HFFc6 (cell line): ENCODE measurements at regions not wholly inside any gene's neighbourhood (a gene's known extent, or its start where the extent isn't known, plus 50 kb on each side); places are given as distances from the start of the nearest gene placed in this dataset.
A peak's percentile ranks its signal among the peaks of the same experiment; 100 is the strongest.

ENCODE experiments used
- DNase-seq: peaks from one replicate; pipeline ENCODE4 v3.0.0-alpha.2; 2018
- H3K27ac Mint-ChIP-seq: 2 replicates; pipeline ENCODE4 v1.8.0; 2020; ENCODE audit warnings: mild to moderate bottlenecking, mixed read lengths
- H3K27me3 Mint-ChIP-seq: 2 replicates; pipeline ENCODE4 v1.8.0; 2021; ENCODE audit warnings: mild to moderate bottlenecking, moderate library complexity, mixed read lengths; ENCODE audit not compliant: insufficient read depth
- H3K36me3 Mint-ChIP-seq: 2 replicates; pipeline ENCODE4 v1.8.0; 2021; ENCODE audit warnings: low read depth, mixed read lengths
- H3K4me1 Mint-ChIP-seq: 2 replicates; pipeline ENCODE4 v1.8.0; 2020; ENCODE audit warnings: low read depth, mixed read lengths
- H3K4me3 Mint-ChIP-seq: 2 replicates; pipeline ENCODE4 v1.8.0; 2020; ENCODE audit warnings: mild to moderate bottlenecking, moderate library complexity, mixed read lengths
- H3K9me3 Mint-ChIP-seq: 2 replicates; pipeline ENCODE4 v1.8.0; 2020; ENCODE audit warnings: mild to moderate bottlenecking, mixed read lengths
- CTCF ChIP-seq: fragments of 200-600 bp; sonication (generic); IDR thresholded peaks from 2 replicates; pipeline ENCODE4 v1.5.0; 2021; ENCODE audit warnings: antibody characterized with exemption, mild to moderate bottlenecking

GRCh38 chr9:107713470-107713869 lies 223.9 kb upstream of the KLF4 start:
- TF ChIP-seq CTCF, result no peak
- no peaks in the 10 kb centered on the region for H3K9me3 Mint-ChIP-seq
- H3K27ac Mint-ChIP-seq, result no peak overlapping the region
- peaks cover 21% of the 10 kb centered on the region for H3K27me3 Mint-ChIP-seq
- no peaks in the 10 kb centered on the region for H3K36me3 Mint-ChIP-seq
- H3K4me1 Mint-ChIP-seq, result peaks cover 21% of the 10 kb centered on the region
- no peak for DNase-seq
- H3K4me3 Mint-ChIP-seq, result no peak overlapping the region

- no peaks in the 10 kb centered on the region for H3K9me3 Mint-ChIP-seq
- peaks cover 19% of the 10 kb centered on the region for H3K27me3 Mint-ChIP-seq
- peak; percentile 25; the same call in 1 of the 2 replicates for TF ChIP-seq CTCF
- H3K4me3 Mint-ChIP-seq, result no peak overlapping the region
- DNase-seq, result peak; percentile 37
- peaks cover 31% of the 10 kb centered on the region for H3K4me1 Mint-ChIP-seq
- H3K36me3 Mint-ChIP-seq, result no peaks in the 10 kb centered on the region
- no peak overlapping the region for H3K27ac Mint-ChIP-seq
These were observed 222.8 kb upstream of the KLF4 start for GRCh38 chr9:107712390-107712789.

- no peaks in the 10 kb centered on the region for H3K36me3 Mint-ChIP-seq
- H3K4me1 Mint-ChIP-seq, result peaks cover 38% of the 10 kb centered on the region
- no peaks in the 10 kb centered on the region for H3K9me3 Mint-ChIP-seq
- H3K27me3 Mint-ChIP-seq, result peaks cover 17% of the 10 kb centered on the region
- TF ChIP-seq CTCF, result no peak
- peak; percentile 74 for DNase-seq
- H3K27ac Mint-ChIP-seq, result no peak overlapping the region
- H3K4me3 Mint-ChIP-seq, result no peak overlapping the region
These were observed 222.0 kb upstream of the KLF4 start for GRCh38 chr9:107711542-107711941.

GRCh38 chr9:107710953-107711352 lies 221.4 kb upstream of the KLF4 start:
- TF ChIP-seq CTCF, result no peak
- Mint-ChIP-seq H3K27ac (no peak overlapping the region), H3K36me3 (no peaks in the 10 kb centered on the region), H3K4me3 (no peak overlapping the region), H3K9me3 (no peaks in the 10 kb centered on the region), H3K4me1 (peaks cover 38% of the 10 kb centered on the region), H3K27me3 (peaks cover 16% of the 10 kb centered on the region)
- no peak for DNase-seq

GRCh38 chr9:107710546-107710945 lies 221.0 kb upstream of the KLF4 start:
- Mint-ChIP-seq H3K4me1 (peaks cover 38% of the 10 kb centered on the region), H3K27me3 (peaks cover 12% of the 10 kb centered on the region), H3K36me3 (no peaks in the 10 kb centered on the region), H3K9me3 (no peaks in the 10 kb centered on the region), H3K27ac (no peak overlapping the region), H3K4me3 (no peak overlapping the region)
- DNase-seq, result no peak
- TF ChIP-seq CTCF, result no peak

- no peak for TF ChIP-seq CTCF
- Mint-ChIP-seq H3K27me3 (no peaks in the 10 kb centered on the region; the same call in 1 of the 2 replicates), H3K4me1 (peaks cover 39% of the 10 kb centered on the region), H3K27ac (no peak overlapping the region), H3K4me3 (no peak overlapping the region), H3K9me3 (no peaks in the 10 kb centered on the region), H3K36me3 (no peaks in the 10 kb centered on the region)
- DNase-seq, result no peak
These were observed 219.2 kb upstream of the KLF4 start for GRCh38 chr9:107708791-107709190.
